Thyroid gland (tissue), 4 donors: ENCODE measurements at regions not wholly inside any gene's neighbourhood (a gene's known extent, or its start where the extent isn't known, plus 50 kb on each side); places are given as distances from the start of the nearest gene placed in this dataset.
"Not testable (repeated sequence)": the region's sequence is repeated elsewhere in the genome, so short reads cannot be mapped to it uniquely, and the experiment has no call there.

Experiments
- DNase-seq, 2 donors: peaks; one replicate each; pipeline ENCODE4 v3.0.0-alpha.2; 2019
- H3K27ac ChIP-seq, 3 donors: fragments of 200-600 bp; sonication (generic); 1 replicate in 2 of 3; 2 replicates in 1 of 3; pipeline ENCODE4 v1.5.1; 2016 to 2019; ENCODE audit warnings: mild to moderate bottlenecking in 1 of 3, moderate library complexity in 1 of 3
- H3K27me3 ChIP-seq: fragments of 200-600 bp; sonication (generic); one replicate; pipeline ENCODE4 v1.5.1; 2019
- H3K36me3 ChIP-seq, 2 donors: fragments of 200-600 bp; sonication (generic); one replicate each; pipeline ENCODE4 v1.5.1; 2016 to 2019
- H3K4me1 ChIP-seq, 2 donors: fragments of 200-600 bp; sonication (generic); one replicate each; pipeline ENCODE4 v1.5.1; 2017 to 2019
- H3K4me3 ChIP-seq, 3 donors: fragments of 200-600 bp; sonication (generic); replicated peaks in 1 of 3; 1 replicate in 2 of 3; 2 replicates in 1 of 3; pipeline ENCODE4 v1.5.1; 2016; ENCODE audit warnings: mild to moderate bottlenecking in 1 of 3
- H3K9me3 ChIP-seq: fragments of 200-600 bp; sonication (generic); one replicate; pipeline ENCODE4 v1.5.1; 2017
- CTCF ChIP-seq, 6 experiments: fragments of 200-600 bp in 3 of 6; fragments of 450-650 bp in 3 of 6; sonication (generic) in 3 of 6; IDR thresholded peaks; one replicate each; pipeline ENCODE4 v1.5.1; 2016 to 2019; ENCODE audit warnings: antibody characterized with exemption in 6 of 6, mild to moderate bottlenecking in 2 of 6, inconsistent platforms in 1 of 6, moderate library complexity in 1 of 6
- POLR2A ChIP-seq, 2 donors: fragments of 450-650 bp; IDR thresholded peaks; one replicate each; pipeline ENCODE4 v1.6.1; 2017; ENCODE audit warnings: antibody characterized with exemption in 2 of 2, mild to moderate bottlenecking in 2 of 2, moderate library complexity in 1 of 2
- WGBS, 2 donors: methylation state at CpG; one replicate each; pipeline ENCODE4 v1.1.5; 2017; 5-methylcytosine and 5-hydroxymethylcytosine counted together
- intact Hi-C: fragments of 100-400 bp; cut with DNase I; formaldehyde crosslinking; loops from one replicate; pipeline ENCODE4 v1.15.1; 2023

- Histone ChIP-seq H3K27me3 (no peaks in the 10 kb centered on the region), H3K36me3 (no peaks in the 10 kb centered on the region), H3K4me3 (no peak overlapping the region), H3K9me3 (no peaks in the 10 kb centered on the region), H3K4me1 (no peaks in the 10 kb centered on the region), H3K27ac (no peak overlapping the region)
- no peak for TF ChIP-seq CTCF (IDR thresholded peaks at IDR 0.05)
- no peak for TF ChIP-seq POLR2A (IDR thresholded peaks at IDR 0.05)
- WGBS, 2 donors = 33 to 47% methylated on average over 1 of the region's 1 CpG
- DNase-seq = no peak
- intact Hi-C loops = no loop called here
Observed at GRCh38 chr7:89837515-89837914, 316.8 kb upstream of the STEAP1 start.

DNA sequence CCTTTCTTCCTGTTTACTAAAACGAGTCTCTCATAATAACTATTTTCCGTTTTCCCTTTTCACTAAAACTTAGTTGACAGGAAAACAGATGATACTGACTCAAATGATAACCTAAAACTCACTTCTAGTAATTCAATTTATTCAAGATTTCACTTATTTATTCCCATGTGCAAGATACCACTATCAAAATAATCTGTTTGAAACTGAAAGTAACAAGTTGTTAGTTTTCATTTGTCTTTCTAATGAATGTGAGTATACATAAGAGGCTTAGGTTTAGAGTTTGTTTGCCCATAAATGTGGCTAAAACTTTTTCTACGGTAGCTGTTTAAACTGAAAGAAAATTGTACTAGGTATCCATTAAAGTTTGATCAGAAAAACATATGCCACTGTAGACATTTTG, 314.9 kb upstream of the STEAP1 start:
- intact Hi-C loops = no loop called here
- H3K27ac ChIP-seq = no peak overlapping the region
- no peaks in the 10 kb centered on the region for H3K4me1 ChIP-seq
- no peaks in the 10 kb centered on the region for H3K27me3 ChIP-seq
- DNase-seq = no peak
- H3K4me3 ChIP-seq = no peak overlapping the region
- no peak for TF ChIP-seq POLR2A (IDR thresholded peaks at IDR 0.05)
- TF ChIP-seq CTCF (IDR thresholded peaks at IDR 0.05) = no peak
- WGBS, 2 donors = 72 to 78% methylated on average over 3 of the region's 3 CpGs
- no peaks in the 10 kb centered on the region for H3K36me3 ChIP-seq
- no peaks in the 10 kb centered on the region for H3K9me3 ChIP-seq

DNA sequence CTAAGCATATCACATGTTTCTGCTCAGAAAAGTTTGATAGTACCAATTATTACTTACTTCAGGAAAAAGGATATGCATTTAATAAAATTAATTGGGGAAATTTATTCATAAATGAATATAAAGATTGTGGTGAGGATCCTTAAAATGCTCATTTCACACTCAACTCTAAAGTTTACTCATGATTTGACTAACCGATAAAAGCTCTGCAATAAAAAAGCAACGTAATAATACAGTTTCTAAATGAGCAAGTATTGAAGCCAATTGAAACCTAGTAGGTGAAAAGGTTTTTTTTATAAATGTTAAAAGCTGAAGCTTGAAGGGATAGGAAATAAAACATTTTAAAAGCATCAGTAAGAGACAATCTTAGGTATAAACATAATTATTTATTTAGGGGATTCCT, 308.3 kb upstream of the STEAP1 start:
- H3K4me3 ChIP-seq = no peak overlapping the region
- H3K4me1 ChIP-seq = no peaks in the 10 kb centered on the region
- no peaks in the 10 kb centered on the region for H3K9me3 ChIP-seq
- DNase-seq = no peak
- TF ChIP-seq CTCF (IDR thresholded peaks at IDR 0.05) (no peak), POLR2A (IDR thresholded peaks at IDR 0.05) (no peak)
- H3K36me3 ChIP-seq = no peaks in the 10 kb centered on the region
- no peaks in the 10 kb centered on the region for H3K27me3 ChIP-seq
- 80 to 92% methylated on average over 2 of the region's 2 CpGs for WGBS, 2 donors
- intact Hi-C loops = no loop called here
- no peak overlapping the region for H3K27ac ChIP-seq

DNA sequence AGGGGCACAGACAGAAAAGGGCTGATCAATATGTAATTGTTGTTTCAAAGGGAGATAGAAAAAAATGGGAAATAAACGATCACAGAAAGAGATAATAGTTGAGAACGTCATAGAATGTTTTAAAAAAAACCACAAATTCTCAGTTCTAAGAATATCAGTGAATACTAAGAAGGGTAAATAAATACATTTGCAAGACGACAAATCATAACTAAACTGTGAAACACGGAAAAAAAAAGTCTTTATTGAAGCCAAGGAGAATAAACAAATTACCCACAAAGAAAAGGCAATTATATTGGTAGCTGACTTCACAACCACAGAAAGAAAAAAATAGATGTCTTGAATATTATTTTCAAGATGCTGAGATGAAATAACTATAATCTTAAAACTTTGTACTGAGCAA, 305.2 kb upstream of the STEAP1 start:
- no peaks in the 10 kb centered on the region for H3K27me3 ChIP-seq
- WGBS, 2 donors = 75 to 87% methylated on average over 4 of the region's 4 CpGs
- TF ChIP-seq CTCF (IDR thresholded peaks at IDR 0.05) = no peak
- no peak for TF ChIP-seq POLR2A (IDR thresholded peaks at IDR 0.05)

GRCh38 chr7:89857053-89857452, 297.2 kb upstream of the STEAP1 start:
- H3K4me1 ChIP-seq, H3K9me3 ChIP-seq, H3K36me3 ChIP-seq, H3K27me3 ChIP-seq, H3K4me3 ChIP-seq, DNase-seq, H3K27ac ChIP-seq, intact Hi-C loops: not testable (repeated sequence)

More for the DNA sequence above, 305.2 kb upstream of the STEAP1 start:
- H3K9me3 ChIP-seq = no peaks in the 10 kb centered on the region
- intact Hi-C loops = no loop called here
- DNase-seq = no peak
- no peaks in the 10 kb centered on the region for H3K4me1 ChIP-seq
- H3K36me3 ChIP-seq = no peaks in the 10 kb centered on the region
- no peak overlapping the region for H3K27ac ChIP-seq
- no peak overlapping the region for H3K4me3 ChIP-seq

DNA sequence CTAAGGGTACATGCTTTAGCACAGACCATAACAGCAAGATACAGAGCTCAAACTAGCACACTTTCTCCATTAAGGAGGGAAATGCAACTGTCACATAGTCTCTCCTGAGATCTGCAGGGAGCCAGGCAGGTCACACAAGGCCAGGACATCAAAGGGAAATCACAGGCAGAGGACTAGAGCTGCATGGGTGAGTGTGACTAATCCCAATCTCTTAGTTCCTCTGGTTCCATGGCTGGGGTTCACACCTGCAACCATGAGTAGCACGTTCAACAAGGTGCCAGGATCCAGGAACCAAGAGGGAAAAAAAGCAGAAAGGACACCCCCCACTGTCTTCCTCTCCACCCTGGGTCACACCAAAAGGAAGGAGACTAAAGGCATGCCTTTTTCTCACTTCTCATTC, 296.5 kb upstream of the STEAP1 start:
- no peaks in the 10 kb centered on the region for H3K4me1 ChIP-seq
- TF ChIP-seq CTCF (IDR thresholded peaks at IDR 0.05) (no peak), POLR2A (IDR thresholded peaks at IDR 0.05) (no peak)
- no peaks in the 10 kb centered on the region for H3K36me3 ChIP-seq
- no peak for DNase-seq
- whole genome bisulfite sequencing, 2 donors = 82 to 83% methylated on average over 1 of the region's 1 CpG
- H3K27ac ChIP-seq = no peak overlapping the region
- no peak overlapping the region for H3K4me3 ChIP-seq
- no peaks in the 10 kb centered on the region for H3K9me3 ChIP-seq
- intact Hi-C loops = no loop called here
- no peaks in the 10 kb centered on the region for H3K27me3 ChIP-seq
